Duodenal mucosa (tissue), 2 donors: ENCODE measurements at regions not wholly inside any gene's neighbourhood (a gene's known extent, or its start where the extent isn't known, plus 50 kb on each side); places are given as distances from the start of the nearest gene placed in this dataset.

Source experiments
- H3K27ac ChIP-seq: one replicate; pipeline ENCODE4 v1.7.0; 2013; ENCODE audit warnings: low read depth, low read length
- H3K27me3 ChIP-seq, 2 donors: one replicate each; pipeline ENCODE4 v1.7.0; 2013; ENCODE audit warnings: low read length in 2 of 2, control low read depth in 1 of 2; ENCODE audit not compliant: insufficient read depth in 2 of 2, control insufficient read depth in 1 of 2
- H3K36me3 ChIP-seq, 2 donors: one replicate each; pipeline ENCODE4 v1.7.0; 2013; ENCODE audit warnings: low read length in 2 of 2, control low read depth in 1 of 2; ENCODE audit not compliant: insufficient read depth in 2 of 2, control insufficient read depth in 1 of 2
- H3K4me1 ChIP-seq, 2 donors: one replicate each; pipeline ENCODE4 v1.7.0; 2013; ENCODE audit warnings: low read length in 2 of 2, control low read depth in 1 of 2; ENCODE audit not compliant: insufficient read depth in 2 of 2, control insufficient read depth in 1 of 2
- H3K4me3 ChIP-seq, 2 donors: one replicate each; pipeline ENCODE4 v1.7.0; 2013; ENCODE audit warnings: low read length in 2 of 2, low read depth in 1 of 2
- H3K9ac ChIP-seq, 2 donors: one replicate each; pipeline ENCODE4 v1.7.0; 2013; ENCODE audit warnings: low read length in 2 of 2, low read depth in 1 of 2
- H3K9me3 ChIP-seq, 2 donors: one replicate each; pipeline ENCODE4 v1.7.0; 2013; ENCODE audit warnings: low read length in 2 of 2, control low read depth in 1 of 2; ENCODE audit not compliant: control insufficient read depth in 1 of 2

- Histone ChIP-seq H3K9ac (no peak overlapping the region), H3K27ac (no peak overlapping the region), H3K9me3 (no peaks in the 10 kb centered on the region), H3K27me3 (no peaks in the 10 kb centered on the region), H3K4me1 (no peaks in the 10 kb centered on the region), H3K36me3 (no peaks in the 10 kb centered on the region), H3K4me3 (no peak overlapping the region)
Measured at GRCh38 chr16:16882766-16883165, 503.8 kb downstream of the NPIPA7 start.

DNA sequence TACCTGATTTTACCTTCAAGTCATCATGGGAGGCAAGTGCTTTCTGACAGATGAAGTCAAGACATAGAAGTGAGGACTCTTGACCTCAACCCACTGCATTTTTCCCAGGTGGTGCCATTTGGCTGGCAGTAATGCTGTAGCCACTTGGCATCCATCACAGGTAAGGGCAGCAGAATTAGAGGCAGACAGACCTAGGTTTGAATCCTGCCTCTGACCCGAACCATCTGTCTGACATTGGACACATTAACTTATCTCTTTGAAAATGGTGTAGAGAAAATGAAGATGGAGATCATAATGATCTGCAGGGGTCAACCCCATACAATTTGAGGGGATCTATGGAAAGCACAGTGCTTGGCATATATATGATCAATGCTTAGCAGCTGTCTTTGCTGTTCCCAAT is 505.5 kb downstream of the NPIPA7 start:
- Histone ChIP-seq H3K9ac (no peak overlapping the region), H3K9me3 (no peaks in the 10 kb centered on the region), H3K4me1 (no peaks in the 10 kb centered on the region), H3K27ac (no peak overlapping the region), H3K27me3 (no peaks in the 10 kb centered on the region), H3K4me3 (no peak overlapping the region), H3K36me3 (no peaks in the 10 kb centered on the region)

DNA sequence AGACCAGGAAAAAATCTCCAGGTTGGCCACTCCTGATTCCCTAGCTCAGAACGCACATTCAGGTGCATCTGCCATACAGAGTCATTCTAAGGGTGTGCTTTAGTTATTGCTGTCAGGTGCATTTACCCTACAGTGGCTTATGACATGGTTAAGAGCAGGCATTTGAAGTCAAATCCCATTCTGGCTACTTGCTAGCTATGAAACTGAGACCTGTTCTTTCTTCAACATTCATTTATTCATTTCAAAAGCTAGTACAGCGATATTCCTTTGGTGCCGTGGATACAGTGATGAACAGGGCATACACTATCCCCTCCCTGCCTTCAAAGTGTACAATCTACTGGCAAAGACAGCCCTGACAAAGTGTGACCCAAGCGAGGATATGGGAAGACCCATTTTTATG is 508.3 kb downstream of the NPIPA7 start:
- Histone ChIP-seq H3K9me3 (no peaks in the 10 kb centered on the region), H3K4me3 (no peak overlapping the region), H3K27me3 (no peaks in the 10 kb centered on the region), H3K27ac (no peak overlapping the region), H3K36me3 (no peaks in the 10 kb centered on the region), H3K4me1 (no peaks in the 10 kb centered on the region), H3K9ac (no peak overlapping the region)

- no peaks in the 10 kb centered on the region for H3K4me1 ChIP-seq
- no peaks in the 10 kb centered on the region for H3K9me3 ChIP-seq
- H3K27me3 ChIP-seq, result no peaks in the 10 kb centered on the region
- no peak overlapping the region for H3K27ac ChIP-seq
- no peak overlapping the region for H3K4me3 ChIP-seq
- H3K9ac ChIP-seq, result no peak overlapping the region
- no peaks in the 10 kb centered on the region for H3K36me3 ChIP-seq
Measured at GRCh38 chr16:16890964-16891363, 512.0 kb downstream of the NPIPA7 start.

DNA sequence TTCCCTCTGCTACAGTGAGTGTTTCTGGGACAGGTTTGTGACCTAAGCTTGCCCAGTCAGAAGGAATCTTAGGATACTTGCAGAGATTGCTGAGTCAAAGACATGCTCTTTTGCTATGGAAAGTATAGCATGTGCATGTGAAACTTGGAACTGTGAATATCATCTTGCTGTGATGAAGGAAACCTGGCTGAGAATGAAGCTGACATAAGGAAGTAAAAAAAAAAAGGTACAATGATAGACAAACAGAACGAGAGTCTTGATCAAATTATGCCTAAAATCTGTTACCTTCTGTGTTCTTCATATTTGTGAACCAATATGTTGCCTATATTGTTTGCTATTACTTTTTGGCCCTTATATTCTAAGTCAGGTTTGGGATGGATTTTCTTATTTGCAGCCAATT is 525.7 kb downstream of the NPIPA7 start:
- H3K27me3 ChIP-seq, result no peaks in the 10 kb centered on the region
- H3K9ac ChIP-seq, result no peak overlapping the region
- no peaks in the 10 kb centered on the region for H3K9me3 ChIP-seq
- H3K4me3 ChIP-seq, result no peak overlapping the region
- H3K36me3 ChIP-seq, result no peaks in the 10 kb centered on the region
- no peaks in the 10 kb centered on the region for H3K4me1 ChIP-seq
- H3K27ac ChIP-seq, result no peak overlapping the region

- no peak overlapping the region for H3K4me3 ChIP-seq
- H3K4me1 ChIP-seq, result no peaks in the 10 kb centered on the region
- no peaks in the 10 kb centered on the region for H3K9me3 ChIP-seq
- no peaks in the 10 kb centered on the region for H3K27me3 ChIP-seq
- H3K9ac ChIP-seq, result no peak overlapping the region
- no peaks in the 10 kb centered on the region for H3K36me3 ChIP-seq
- H3K27ac ChIP-seq, result no peak overlapping the region
Measured at GRCh38 chr16:16905850-16906249, 526.9 kb downstream of the NPIPA7 start.

- H3K9me3 ChIP-seq, result no peaks in the 10 kb centered on the region
- no peaks in the 10 kb centered on the region for H3K36me3 ChIP-seq
- H3K4me1 ChIP-seq, result no peaks in the 10 kb centered on the region
- no peak overlapping the region for H3K9ac ChIP-seq
- H3K4me3 ChIP-seq, result no peak overlapping the region
- H3K27ac ChIP-seq, result no peak overlapping the region
- no peaks in the 10 kb centered on the region for H3K27me3 ChIP-seq
Measured at GRCh38 chr16:16907089-16907488, 528.1 kb downstream of the NPIPA7 start.

GRCh38 chr16:16908077-16908476 is 529.1 kb downstream of the NPIPA7 start:
- Histone ChIP-seq H3K4me1 (no peaks in the 10 kb centered on the region), H3K36me3 (no peaks in the 10 kb centered on the region), H3K27me3 (no peaks in the 10 kb centered on the region), H3K9me3 (no peaks in the 10 kb centered on the region), H3K4me3 (no peak overlapping the region), H3K9ac (no peak overlapping the region), H3K27ac (no peak overlapping the region)

DNA sequence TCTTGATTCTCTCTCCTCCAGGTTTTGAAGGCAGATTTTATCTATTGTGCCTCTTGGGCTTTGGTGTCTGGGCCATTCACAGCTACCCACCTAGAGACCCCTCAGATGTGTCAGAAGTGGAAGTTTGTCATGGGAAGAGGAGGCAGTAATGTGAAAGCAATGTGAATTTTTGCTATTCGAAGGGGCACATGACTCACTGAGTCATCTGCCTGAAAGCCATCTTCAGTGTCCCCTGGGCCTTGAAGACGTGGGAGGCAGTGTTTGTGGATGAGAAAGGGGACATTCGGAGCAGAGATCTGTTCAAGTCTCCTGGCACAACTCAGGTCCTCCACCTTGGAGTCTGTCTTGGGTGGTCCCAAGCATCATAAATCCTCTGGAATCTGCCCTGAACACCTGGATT is 530.2 kb downstream of the NPIPA7 start:
- Histone ChIP-seq H3K27me3 (no peaks in the 10 kb centered on the region), H3K9ac (no peak overlapping the region), H3K4me1 (no peaks in the 10 kb centered on the region), H3K4me3 (no peak overlapping the region), H3K27ac (no peak overlapping the region), H3K9me3 (no peaks in the 10 kb centered on the region), H3K36me3 (no peaks in the 10 kb centered on the region)

GRCh38 chr16:16910666-16911065 is 531.7 kb downstream of the NPIPA7 start:
- Histone ChIP-seq H3K9ac (no peak overlapping the region), H3K4me3 (no peak overlapping the region), H3K27ac (no peak overlapping the region), H3K27me3 (no peaks in the 10 kb centered on the region), H3K36me3 (no peaks in the 10 kb centered on the region), H3K4me1 (no peaks in the 10 kb centered on the region), H3K9me3 (no peaks in the 10 kb centered on the region)

GRCh38 chr16:16915771-16916170 is 536.8 kb downstream of the NPIPA7 start:
- Histone ChIP-seq H3K36me3 (no peaks in the 10 kb centered on the region), H3K9ac (no peak overlapping the region), H3K4me3 (no peak overlapping the region), H3K4me1 (no peaks in the 10 kb centered on the region), H3K27me3 (peaks cover 0 to 7% of the 10 kb centered on the region in 2 donors), H3K27ac (no peak overlapping the region), H3K9me3 (no peaks in the 10 kb centered on the region)
